ENCODE measurements at regions not wholly inside any gene's neighbourhood (a gene's known extent, or its start where the extent isn't known, plus 50 kb on each side); places are given as distances from the start of the nearest gene placed in this dataset.

- TF ChIP-seq POLR2A (IDR thresholded peaks at IDR 0.05) (no peak), CTCF (IDR thresholded peaks at IDR 0.05 in 4 of 5, conservative IDR thresholded peaks at IDR 0.05 in 1 of 5) (no peak)
Measured at GRCh38 chrX:66892004-66892403, 253.1 kb upstream of the EDA2R start.
